ENCODE measurements at regions not wholly inside any gene's neighbourhood (a gene's known extent, or its start where the extent isn't known, plus 50 kb on each side); places are given as distances from the start of the nearest gene placed in this dataset.
"Not testable (repeated sequence)": the region's sequence is repeated elsewhere in the genome, so short reads cannot be mapped to it uniquely, and the experiment has no call there.

GRCh38 chr19:29139227-29139626, 73.7 kb downstream of the UQCRFS1 start (continued):
- TF ChIP-seq, protein P1, sequence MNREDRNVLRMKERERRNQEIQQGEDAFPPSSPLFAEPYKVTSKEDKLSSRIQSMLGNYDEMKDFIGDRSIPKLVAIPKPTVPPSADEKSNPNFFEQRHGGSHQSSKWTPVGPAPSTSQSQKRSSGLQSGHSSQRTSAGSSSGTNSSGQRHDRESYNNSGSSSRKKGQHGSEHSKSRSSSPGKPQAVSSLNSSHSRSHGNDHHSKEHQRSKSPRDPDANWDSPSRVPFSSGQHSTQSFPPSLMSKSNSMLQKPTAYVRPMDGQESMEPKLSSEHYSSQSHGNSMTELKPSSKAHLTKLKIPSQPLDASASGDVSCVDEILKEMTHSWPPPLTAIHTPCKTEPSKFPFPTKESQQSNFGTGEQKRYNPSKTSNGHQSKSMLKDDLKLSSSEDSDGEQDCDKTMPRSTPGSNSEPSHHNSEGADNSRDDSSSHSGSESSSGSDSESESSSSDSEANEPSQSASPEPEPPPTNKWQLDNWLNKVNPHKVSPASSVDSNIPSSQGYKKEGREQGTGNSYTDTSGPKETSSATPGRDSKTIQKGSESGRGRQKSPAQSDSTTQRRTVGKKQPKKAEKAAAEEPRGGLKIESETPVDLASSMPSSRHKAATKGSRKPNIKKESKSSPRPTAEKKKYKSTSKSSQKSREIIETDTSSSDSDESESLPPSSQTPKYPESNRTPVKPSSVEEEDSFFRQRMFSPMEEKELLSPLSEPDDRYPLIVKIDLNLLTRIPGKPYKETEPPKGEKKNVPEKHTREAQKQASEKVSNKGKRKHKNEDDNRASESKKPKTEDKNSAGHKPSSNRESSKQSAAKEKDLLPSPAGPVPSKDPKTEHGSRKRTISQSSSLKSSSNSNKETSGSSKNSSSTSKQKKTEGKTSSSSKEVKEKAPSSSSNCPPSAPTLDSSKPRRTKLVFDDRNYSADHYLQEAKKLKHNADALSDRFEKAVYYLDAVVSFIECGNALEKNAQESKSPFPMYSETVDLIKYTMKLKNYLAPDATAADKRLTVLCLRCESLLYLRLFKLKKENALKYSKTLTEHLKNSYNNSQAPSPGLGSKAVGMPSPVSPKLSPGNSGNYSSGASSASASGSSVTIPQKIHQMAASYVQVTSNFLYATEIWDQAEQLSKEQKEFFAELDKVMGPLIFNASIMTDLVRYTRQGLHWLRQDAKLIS (CRISPR knock-in tag; IDR thresholded peaks at IDR 0.05; ENCODE audit: borderline replicate concordance), result no peak

DNA sequence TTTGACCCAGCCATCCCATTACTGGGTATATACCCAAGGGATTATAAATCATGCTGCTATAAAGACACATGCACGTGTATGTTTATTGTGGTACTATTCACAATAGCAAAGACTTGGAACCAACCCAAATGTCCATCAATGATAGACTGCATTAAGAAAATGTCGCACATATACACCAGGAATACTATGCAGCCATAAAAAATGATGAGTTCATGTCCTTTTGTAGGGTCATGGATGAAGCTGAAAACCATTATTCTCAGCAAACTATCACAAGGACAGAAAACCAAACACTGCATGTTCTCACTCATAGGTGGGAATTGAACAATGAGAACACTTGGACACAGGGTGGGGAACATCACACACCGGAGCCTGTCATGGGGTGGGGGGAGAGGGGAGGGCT, 74.7 kb downstream of the UQCRFS1 start:
- H3K4me3 Mint-ChIP-seq; ATAC-seq; POLR2A ChIA-PET; CTCF ChIA-PET; H3K4me1 Mint-ChIP-seq; DNase-seq (ENCODE audit: low spot score); H3K27ac Mint-ChIP-seq: not testable (repeated sequence)
- Mint-ChIP-seq H3K36me3 (peaks cover 38% of the 10 kb centered on the region), H3K9me3 (peaks cover 80% of the 10 kb centered on the region), H3K27me3 (ENCODE audit: low read depth) (peaks cover 37% of the 10 kb centered on the region)

GRCh38 chr19:29131456-29131855, 81.5 kb downstream of the UQCRFS1 start:
- Mint-ChIP-seq H3K9me3 (peaks cover 47% of the 10 kb centered on the region), H3K4me1 (no peaks in the 10 kb centered on the region), H3K27ac (no peak overlapping the region), H3K36me3 (peaks cover 6% of the 10 kb centered on the region), H3K27me3 (ENCODE audit: low read depth) (peaks cover 18% of the 10 kb centered on the region), H3K4me3 (no peak overlapping the region)
- no peak for TF ChIP-seq ZNF317 (CRISPR knock-in tag; IDR thresholded peaks at IDR 0.05; ENCODE audit: borderline replicate concordance, low read depth)
- TF ChIP-seq, protein P2, sequence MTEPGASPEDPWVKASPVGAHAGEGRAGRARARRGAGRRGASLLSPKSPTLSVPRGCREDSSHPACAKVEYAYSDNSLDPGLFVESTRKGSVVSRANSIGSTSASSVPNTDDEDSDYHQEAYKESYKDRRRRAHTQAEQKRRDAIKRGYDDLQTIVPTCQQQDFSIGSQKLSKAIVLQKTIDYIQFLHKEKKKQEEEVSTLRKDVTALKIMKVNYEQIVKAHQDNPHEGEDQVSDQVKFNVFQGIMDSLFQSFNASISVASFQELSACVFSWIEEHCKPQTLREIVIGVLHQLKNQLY (CRISPR knock-in tag; IDR thresholded peaks at IDR 0.05), result no peak
- no peak for DNase-seq (ENCODE audit: low spot score)
- ChIA-PET POLR2A (no interaction called here), CTCF (no interaction called here)
- ATAC-seq, result no peak

DNA sequence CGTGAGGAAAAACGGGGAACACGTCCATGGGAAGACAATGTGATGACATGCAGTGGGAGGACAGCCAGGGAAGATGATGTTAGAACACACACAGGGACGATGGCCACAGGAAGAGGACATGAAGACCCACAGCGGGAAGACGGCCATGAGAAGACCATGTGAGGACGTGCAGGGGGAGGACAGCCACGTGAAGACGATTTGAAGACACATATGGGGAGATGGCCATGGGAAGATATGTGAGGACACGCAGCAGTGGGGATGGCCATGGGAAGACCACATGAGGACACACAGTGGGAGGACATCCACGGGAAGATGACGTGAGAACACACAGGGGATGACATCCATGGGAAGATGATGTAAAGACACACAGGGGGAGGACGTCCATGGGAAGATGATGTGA, 83.8 kb downstream of the UQCRFS1 start:
- no peak overlapping the region for H3K4me3 Mint-ChIP-seq
- H3K4me1 Mint-ChIP-seq, result no peaks in the 10 kb centered on the region
- ChIA-PET CTCF (no interaction called here), POLR2A (no interaction called here)
- peaks cover 43% of the 10 kb centered on the region for H3K9me3 Mint-ChIP-seq
- ATAC-seq (no peak), DNase-seq (ENCODE audit: low spot score) (no peak)
- H3K36me3 Mint-ChIP-seq, result peaks cover 17% of the 10 kb centered on the region
- H3K27me3 Mint-ChIP-seq (ENCODE audit: low read depth), result peaks cover 10% of the 10 kb centered on the region
- H3K27ac Mint-ChIP-seq, result no peak overlapping the region
- no peak for TF ChIP-seq NFYB (CRISPR knock-in tag; conservative IDR thresholded peaks at IDR 0.05; ENCODE audit: low read depth)
- TF ChIP-seq, protein P3, sequence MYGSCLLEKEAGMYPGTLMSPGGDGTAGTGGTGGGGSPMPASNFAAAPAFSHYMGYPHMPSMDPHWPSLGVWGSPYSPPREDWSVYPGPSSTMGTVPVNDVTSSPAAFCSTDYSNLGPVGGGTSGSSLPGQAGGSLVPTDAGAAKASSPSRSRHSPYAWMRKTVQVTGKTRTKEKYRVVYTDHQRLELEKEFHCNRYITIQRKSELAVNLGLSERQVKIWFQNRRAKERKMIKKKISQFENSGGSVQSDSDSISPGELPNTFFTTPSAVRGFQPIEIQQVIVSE (CRISPR knock-in tag; IDR thresholded peaks at IDR 0.05; ENCODE audit: borderline replicate concordance), result no peak
- TF ChIP-seq NR1H2 (CRISPR knock-in tag; IDR thresholded peaks at IDR 0.05), result no peak
- TF ChIP-seq TCF7 (CRISPR knock-in tag; IDR thresholded peaks at IDR 0.05; ENCODE audit: low read depth), result no peak
- TF ChIP-seq ETV6 (CRISPR knock-in tag; IDR thresholded peaks at IDR 0.05), result no peak
- TF ChIP-seq ZNF232 (CRISPR knock-in tag; IDR thresholded peaks at IDR 0.05), result no peak
- no peak for TF ChIP-seq SP1 (CRISPR knock-in tag; conservative IDR thresholded peaks at IDR 0.05)
- no peak for TF ChIP-seq NFATC4 (CRISPR knock-in tag; IDR thresholded peaks at IDR 0.05)
- TF ChIP-seq ZNF423 (CRISPR knock-in tag; IDR thresholded peaks at IDR 0.05), result no peak
- no peak for TF ChIP-seq ELF4 (CRISPR knock-in tag; IDR thresholded peaks at IDR 0.05; ENCODE audit: low read depth)
- no peak for TF ChIP-seq RORB (CRISPR knock-in tag; IDR thresholded peaks at IDR 0.05)
- TF ChIP-seq, protein P2 (CRISPR knock-in tag; IDR thresholded peaks at IDR 0.05), result no peak
- TF ChIP-seq HMGA2 (CRISPR knock-in tag; IDR thresholded peaks at IDR 0.05), result no peak
- TF ChIP-seq TP53 (CRISPR knock-in tag; IDR thresholded peaks at IDR 0.05), result no peak
- no peak for TF ChIP-seq PREB (CRISPR knock-in tag; IDR thresholded peaks at IDR 0.05; ENCODE audit: borderline replicate concordance)
- no peak for TF ChIP-seq CBFB (CRISPR knock-in tag; IDR thresholded peaks at IDR 0.05; ENCODE audit: low read depth)
- no peak for TF ChIP-seq FOXP4 (CRISPR knock-in tag; IDR thresholded peaks at IDR 0.05)
- TF ChIP-seq ZNF396 (CRISPR knock-in tag; IDR thresholded peaks at IDR 0.05; ENCODE audit: borderline replicate concordance), result no peak
- TF ChIP-seq NR3C1 (CRISPR knock-in tag; conservative IDR thresholded peaks at IDR 0.05; ENCODE audit: low read depth), result no peak

Measured in WTC11 (cell line).